Coronary artery (tissue), 2 donors: ENCODE measurements at regions not wholly inside any gene's neighbourhood (a gene's known extent, or its start where the extent isn't known, plus 50 kb on each side); places are given as distances from the start of the nearest gene placed in this dataset.

Experiments used
- DNase-seq: peaks from one replicate; pipeline ENCODE4 v3.0.0-alpha.2; 2017; ENCODE audit warnings: low spot score
- H3K27ac ChIP-seq, 2 donors: fragments of 200-600 bp; sonication (generic); one replicate each; pipeline ENCODE4 v1.5.1; 2016 to 2019
- H3K4me3 ChIP-seq: fragments of 200-600 bp; sonication (generic); 2 replicates; pipeline ENCODE4 v1.5.1; 2016; ENCODE audit warnings: mild to moderate bottlenecking, moderate library complexity
- TF ChIP-seq, protein P1 (sequence below): fragments of 200-600 bp; sonication (generic); IDR thresholded peaks from one replicate; pipeline ENCODE4 v1.5.1; 2019; ENCODE audit warnings: antibody characterized with exemption

DNA sequence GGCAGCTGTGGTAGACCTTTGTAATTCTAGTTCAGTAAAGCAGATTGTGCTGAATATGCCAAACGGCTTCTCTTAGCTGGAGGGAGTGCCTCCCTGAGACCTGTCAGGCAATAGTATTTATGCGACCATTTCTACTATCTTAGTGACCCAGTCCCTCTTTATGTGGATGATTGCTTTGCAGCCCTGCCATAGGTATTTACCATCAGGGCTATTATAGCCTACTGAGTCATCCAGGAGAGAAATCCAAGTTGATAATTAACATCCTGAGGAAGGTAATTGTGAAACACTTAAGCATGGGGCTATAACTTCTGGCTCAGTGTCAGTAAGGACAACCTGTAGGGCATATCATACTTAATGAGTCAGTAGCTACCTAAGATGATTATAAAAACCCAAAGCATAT, 103.9 kb upstream of the MAOA start:
- no peak for DNase-seq
- TF ChIP-seq, protein P1, sequence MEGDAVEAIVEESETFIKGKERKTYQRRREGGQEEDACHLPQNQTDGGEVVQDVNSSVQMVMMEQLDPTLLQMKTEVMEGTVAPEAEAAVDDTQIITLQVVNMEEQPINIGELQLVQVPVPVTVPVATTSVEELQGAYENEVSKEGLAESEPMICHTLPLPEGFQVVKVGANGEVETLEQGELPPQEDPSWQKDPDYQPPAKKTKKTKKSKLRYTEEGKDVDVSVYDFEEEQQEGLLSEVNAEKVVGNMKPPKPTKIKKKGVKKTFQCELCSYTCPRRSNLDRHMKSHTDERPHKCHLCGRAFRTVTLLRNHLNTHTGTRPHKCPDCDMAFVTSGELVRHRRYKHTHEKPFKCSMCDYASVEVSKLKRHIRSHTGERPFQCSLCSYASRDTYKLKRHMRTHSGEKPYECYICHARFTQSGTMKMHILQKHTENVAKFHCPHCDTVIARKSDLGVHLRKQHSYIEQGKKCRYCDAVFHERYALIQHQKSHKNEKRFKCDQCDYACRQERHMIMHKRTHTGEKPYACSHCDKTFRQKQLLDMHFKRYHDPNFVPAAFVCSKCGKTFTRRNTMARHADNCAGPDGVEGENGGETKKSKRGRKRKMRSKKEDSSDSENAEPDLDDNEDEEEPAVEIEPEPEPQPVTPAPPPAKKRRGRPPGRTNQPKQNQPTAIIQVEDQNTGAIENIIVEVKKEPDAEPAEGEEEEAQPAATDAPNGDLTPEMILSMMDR, result no peak
- Histone ChIP-seq H3K27ac (no peak overlapping the region), H3K4me3 (peak overlapping the region; percentile 48)

DNA sequence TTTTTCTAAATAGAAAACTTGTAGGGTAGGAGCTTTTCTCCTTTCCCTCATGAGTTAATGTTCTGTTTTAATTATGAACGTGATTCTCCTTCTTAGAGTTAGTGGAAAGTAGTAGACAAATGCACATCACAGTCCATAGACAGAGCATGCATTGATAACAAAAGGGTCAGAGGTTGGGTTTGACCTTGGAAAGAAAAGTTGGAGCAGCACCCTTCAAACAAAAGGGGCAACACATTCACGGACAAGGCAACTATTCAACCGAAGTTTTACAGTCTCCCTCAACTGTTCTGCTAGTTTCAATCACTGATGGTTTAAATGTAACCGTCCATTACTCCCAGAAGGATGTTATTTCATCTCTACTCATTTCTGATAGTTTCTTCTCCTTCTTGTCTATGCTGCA, 103.4 kb upstream of the MAOA start:
- TF ChIP-seq, protein P1, result no peak
- H3K27ac ChIP-seq, result no peak overlapping the region
- H3K4me3 ChIP-seq, result no peak overlapping the region
- no peak for DNase-seq

DNA sequence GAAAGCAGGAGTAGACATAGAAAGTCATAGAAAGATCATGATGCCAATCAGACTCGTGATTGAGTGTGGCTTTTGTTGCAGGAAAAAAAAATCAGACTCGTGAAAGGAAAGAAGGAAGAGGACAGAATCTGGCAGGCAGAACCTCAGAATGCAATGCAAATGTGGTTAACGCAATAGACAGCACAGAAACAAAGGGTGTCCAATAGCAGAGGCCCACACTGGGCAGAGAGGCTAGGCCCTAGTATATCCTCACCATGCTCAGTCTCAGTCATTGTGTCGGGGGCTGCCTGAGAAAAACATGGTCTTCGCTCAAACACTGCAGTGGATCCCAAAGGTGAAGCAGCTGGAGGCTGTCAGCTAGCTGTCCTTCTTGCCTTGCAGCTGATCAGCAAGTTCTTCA, 102.8 kb upstream of the MAOA start:
- Histone ChIP-seq H3K4me3 (no peak overlapping the region), H3K27ac (no peak overlapping the region)
- TF ChIP-seq, protein P1, result no peak
- DNase-seq, result no peak

DNA sequence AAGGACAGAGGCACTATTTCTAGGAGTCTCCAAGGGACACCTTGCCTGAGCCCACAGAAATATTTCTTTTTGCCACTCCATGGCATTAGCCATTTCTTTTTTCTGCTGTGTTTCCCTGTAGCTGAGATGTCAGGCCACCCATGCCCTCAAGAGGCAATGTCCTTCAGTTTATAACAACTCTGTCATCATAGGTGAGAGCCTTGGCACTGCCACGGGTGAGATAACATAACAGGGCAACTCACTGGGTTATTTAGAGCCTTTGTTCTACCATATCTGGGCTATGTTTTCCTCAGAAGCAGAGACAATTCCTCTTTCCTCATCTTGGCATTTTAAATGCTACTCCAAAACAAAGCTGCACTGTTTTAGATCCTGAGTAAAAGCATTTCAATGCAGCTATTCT, 99.9 kb upstream of the MAOA start:
- TF ChIP-seq, protein P1, result no peak
- H3K27ac ChIP-seq, result no peak overlapping the region
- no peak for DNase-seq
- H3K4me3 ChIP-seq, result no peak overlapping the region

DNA sequence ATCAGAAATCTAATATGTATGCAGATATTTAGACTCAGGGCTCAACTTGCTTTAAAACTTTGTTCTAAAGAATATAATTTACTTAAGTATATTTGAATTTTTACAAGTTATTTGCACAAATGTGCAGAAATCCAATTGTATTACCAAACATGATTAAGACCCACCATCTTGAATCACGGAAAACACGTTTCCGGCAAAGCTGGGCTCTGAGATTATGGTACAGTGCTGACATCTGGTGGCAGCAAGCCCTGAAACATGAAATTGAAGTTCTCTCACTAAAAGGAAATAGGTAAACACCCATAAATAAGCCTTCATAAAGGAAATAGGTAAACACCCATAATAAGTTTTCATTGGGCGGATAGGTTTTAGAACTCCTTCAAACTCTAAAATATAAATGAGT, 98.3 kb upstream of the MAOA start:
- TF ChIP-seq, protein P1, result peak; percentile 31
- Histone ChIP-seq H3K27ac (no peak overlapping the region), H3K4me3 (no peak overlapping the region)
- DNase-seq, result no peak

DNA sequence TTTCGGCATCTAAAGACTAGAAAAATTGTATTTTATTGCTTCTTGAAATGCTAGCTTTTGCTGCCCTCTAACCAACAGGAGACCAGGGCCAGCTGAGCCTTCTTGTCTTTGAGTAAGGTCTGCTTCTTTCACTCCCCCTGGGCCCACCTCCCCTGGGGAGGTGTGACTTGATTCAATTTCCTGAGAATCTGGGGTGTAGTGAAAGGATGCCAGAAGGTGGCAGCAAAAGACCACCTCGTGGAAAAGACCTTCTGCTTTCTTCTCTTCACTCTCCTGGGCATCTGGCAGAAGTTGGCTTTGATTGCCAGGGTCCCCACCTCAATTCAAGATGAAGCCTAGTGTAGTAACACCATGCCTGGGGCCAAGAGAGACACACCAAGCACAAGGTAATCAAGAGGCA, 96.5 kb upstream of the MAOA start:
- Histone ChIP-seq H3K27ac (no peak overlapping the region), H3K4me3 (no peak overlapping the region)
- TF ChIP-seq, protein P1, result peak; percentile 31
- peak; percentile 73 for DNase-seq

DNA sequence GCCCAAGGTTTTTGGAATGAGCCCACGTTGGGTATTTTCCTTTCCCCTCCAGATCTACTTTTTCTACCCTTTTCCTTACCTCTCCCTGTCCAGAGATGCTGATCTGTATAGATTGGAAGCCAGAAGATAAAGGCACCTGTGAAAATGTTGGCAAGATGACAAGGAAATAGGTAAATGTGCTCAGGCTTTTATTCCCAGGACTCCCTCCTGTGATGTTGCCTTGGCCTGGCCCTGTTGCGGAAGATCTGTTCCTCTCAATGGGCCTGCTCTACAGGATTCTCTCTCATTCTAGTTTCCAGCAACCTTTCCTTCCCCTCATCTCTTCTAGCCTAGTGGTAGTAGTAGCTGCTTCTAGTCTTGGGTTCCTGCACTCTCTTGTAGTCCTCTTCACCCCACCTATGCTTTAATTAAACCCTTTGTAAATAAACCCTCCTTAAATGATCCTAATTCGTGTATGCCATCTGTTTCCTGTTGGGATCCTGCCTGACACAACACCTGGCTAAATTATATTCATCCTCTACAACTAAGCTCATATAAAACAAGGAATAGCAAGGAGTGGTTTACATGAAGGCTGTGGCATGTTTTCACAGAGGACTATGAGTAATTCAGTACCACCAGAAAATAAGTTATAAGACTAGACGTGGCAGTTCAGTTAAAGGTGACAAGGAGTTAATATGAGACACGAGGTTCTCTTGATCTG, 95.7 kb upstream of the MAOA start:
- DNase-seq, result no peak
- Histone ChIP-seq H3K27ac (no peak overlapping the region), H3K4me3 (no peak overlapping the region)
- TF ChIP-seq, protein P1, result no peak
